LNCAP (cell line): ENCODE measurements at regions not wholly inside any gene's neighbourhood (a gene's known extent, or its start where the extent isn't known, plus 50 kb on each side); places are given as distances from the start of the nearest gene placed in this dataset.

ENCODE experiments used
- CTCF ChIP-seq: fragments of 450-650 bp; IDR thresholded peaks from 2 replicates; pipeline ENCODE4 v1.5.1; 2017; ENCODE audit warnings: mild to moderate bottlenecking

- TF ChIP-seq CTCF = no peak
Observed at GRCh38 chr13:89380101-89380500, 1708.9 kb downstream of the SLITRK5 start.

GRCh38 chr13:89382981-89383380 lies 1711.8 kb downstream of the SLITRK5 start:
- TF ChIP-seq CTCF = no peak

GRCh38 chr13:89383891-89384290 lies 1712.7 kb downstream of the SLITRK5 start:
- no peak for TF ChIP-seq CTCF

GRCh38 chr13:89393758-89394304 lies 1722.7 kb downstream of the SLITRK5 start:
- no peak for TF ChIP-seq CTCF

- no peak for TF ChIP-seq CTCF
Observed at GRCh38 chr13:89401264-89401675, 1730.1 kb downstream of the SLITRK5 start.

GRCh38 chr13:89402211-89402610 lies 1731.0 kb downstream of the SLITRK5 start:
- TF ChIP-seq CTCF = no peak

- no peak for TF ChIP-seq CTCF
Observed at GRCh38 chr13:89407357-89407756, 1736.2 kb downstream of the SLITRK5 start.

- TF ChIP-seq CTCF = no peak
Observed at GRCh38 chr13:89432997-89433396, 1761.8 kb downstream of the SLITRK5 start.
